CD4-positive, alpha-beta T cell treated with Interleukin-12 subunit alpha and Interleukin-12 subunit beta, for 1 hour (primary cell): ENCODE measurements at regions not wholly inside any gene's neighbourhood (a gene's known extent, or its start where the extent isn't known, plus 50 kb on each side); places are given as distances from the start of the nearest gene placed in this dataset.
A peak's percentile ranks its signal among the peaks of the same experiment; 100 is the strongest.
"Not testable (repeated sequence)": the region's sequence is repeated elsewhere in the genome, so short reads cannot be mapped to it uniquely, and the experiment has no call there.

Source experiments
- DNase-seq: peaks from one replicate; pipeline ENCODE4 v3.0.0-alpha.2; 2020

DNA sequence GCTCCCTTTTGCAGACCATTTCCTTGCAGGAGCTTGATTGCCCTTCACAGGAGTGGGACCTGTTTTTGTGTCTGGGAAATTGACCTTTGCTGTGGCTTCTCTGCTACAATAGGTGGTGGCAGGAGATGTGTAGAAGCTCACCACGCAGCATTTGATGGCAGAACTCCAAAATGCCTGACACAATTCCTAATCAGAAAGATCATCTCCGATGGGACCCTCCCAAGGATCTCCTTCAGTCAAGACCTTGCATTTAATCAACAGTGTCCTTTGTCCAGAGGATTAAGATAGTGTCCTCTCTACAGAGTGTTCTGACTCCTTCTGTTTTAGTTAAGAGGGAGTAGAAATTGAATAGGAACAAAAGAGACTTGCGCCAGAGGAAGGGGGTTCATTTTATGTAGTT, 83.6 kb upstream of the DDHD1 start:
- no peak for DNase-seq

DNA sequence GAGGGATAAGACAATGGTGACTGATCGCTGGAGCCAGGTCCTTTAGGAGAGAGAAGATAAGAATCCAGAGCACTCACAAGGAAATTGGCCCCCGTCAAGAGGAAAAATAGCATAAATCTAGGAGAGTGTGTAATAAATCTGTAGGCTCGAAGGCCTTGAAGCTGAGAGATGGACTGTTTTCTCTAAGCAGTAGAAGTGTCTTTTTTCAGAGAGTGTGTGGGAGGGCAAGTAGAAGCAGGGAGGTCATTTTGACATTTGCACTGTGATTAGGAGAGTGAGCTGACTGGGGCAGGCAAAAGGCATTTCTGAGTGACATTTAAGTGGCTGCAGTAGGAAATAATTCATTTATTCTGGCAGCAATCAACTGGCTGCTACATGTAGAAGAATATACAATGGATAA, 78.0 kb upstream of the DDHD1 start:
- no peak for DNase-seq

DNA sequence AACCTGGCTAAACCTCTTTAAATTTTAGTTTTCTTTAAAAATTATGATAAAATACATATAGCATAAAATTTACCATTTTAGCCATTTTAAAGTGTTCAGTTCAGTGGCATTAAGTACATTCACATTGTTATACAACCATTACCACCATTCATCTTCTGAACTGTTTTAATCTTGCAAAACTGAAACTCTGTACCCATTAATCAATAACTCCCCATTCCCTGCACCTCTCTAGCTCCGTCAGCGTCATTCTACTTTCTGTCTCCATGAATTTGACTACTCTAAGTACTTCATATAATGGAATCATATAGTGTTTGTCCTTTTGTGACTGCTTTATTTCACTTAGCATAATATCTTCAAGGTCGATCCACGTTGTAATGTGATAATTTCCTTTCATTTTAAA, 75.8 kb upstream of the DDHD1 start:
- DNase-seq = no peak

DNA sequence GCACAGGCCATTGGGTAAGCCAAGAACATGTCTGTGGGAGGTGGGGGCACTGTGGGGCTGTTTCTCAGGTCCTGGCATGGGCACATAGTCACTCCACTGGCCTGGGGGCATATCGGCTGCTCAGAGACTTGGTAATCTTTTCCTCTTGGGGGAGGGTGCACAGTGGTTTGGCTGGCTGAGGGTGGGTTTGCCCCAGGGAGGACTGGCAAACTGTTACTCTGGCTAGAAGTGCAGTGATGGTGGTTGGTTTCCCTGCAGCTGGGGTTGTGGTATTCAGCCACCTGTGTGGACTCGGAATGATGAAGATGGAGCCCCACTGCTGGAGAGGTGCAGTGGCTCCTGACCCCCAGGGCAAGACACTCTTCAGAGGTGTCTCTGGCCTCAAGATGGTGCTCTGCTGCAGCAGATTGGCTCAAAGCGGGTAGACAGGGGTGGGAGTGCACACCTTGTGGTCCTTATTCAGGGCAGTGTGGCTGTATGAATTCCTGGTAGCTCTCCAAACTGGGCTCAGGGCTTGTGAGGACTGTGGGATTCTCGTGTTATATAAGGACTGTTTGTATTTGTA, 74.1 kb upstream of the DDHD1 start:
- no peak for DNase-seq

DNA sequence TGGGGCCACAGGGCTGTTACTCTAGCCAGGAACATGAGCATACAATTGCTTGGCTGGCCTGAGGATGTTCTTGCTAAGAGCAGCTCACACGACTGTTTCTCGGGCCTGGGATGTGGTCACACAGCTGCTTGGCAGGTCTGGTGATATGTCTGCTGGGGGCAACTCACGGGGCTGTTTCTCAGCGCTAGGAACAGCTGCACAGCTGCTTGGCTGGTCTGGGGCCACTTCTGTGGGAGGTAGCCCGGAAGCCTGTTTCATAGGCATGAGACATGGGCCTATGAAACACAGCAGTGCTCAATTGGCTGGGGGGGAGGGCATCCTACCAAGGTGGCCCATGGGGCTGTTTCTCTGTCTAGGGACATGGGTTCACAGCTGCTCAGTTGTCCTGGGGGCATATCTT, 73.4 kb upstream of the DDHD1 start:
- no peak for DNase-seq

DNA sequence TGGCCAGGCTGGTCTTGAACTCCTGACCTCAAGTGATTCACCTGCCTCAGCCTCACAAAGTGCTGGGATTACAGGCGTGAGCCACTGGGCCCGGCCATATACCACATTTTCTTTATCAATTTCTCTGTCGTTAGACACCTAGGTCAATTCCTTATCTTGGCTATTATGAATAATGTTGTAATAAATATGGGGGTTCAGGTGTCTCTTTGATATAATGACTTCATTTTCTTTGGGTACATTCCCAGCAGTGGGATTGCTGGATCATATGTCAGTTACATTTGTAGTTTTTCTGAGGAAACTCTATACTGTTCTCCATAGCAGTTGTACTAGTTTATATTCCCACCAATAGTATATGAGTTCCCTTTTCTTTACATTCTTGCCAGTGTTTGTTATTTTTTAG, 67.8 kb upstream of the DDHD1 start:
- DNase-seq = no peak

DNA sequence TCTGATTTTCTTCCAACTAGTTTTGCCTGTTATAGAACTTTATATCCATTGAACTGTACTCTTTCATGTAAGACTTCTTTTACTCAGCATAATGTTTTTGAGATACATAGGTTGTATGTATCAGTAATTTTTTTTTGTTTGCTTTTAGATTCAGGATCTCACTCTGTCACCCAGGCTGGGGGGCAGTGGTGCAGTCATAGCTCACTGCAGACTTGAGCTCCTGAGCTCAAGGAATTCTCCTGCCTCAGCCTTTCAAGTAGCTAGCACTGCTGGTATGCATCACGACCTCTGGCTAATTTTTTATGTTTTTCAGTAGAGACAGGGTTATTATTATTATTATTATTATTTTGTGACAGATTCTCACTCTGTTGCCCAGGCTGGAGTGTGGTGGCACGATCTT, 65.0 kb upstream of the DDHD1 start:
- DNase-seq = no peak

DNA sequence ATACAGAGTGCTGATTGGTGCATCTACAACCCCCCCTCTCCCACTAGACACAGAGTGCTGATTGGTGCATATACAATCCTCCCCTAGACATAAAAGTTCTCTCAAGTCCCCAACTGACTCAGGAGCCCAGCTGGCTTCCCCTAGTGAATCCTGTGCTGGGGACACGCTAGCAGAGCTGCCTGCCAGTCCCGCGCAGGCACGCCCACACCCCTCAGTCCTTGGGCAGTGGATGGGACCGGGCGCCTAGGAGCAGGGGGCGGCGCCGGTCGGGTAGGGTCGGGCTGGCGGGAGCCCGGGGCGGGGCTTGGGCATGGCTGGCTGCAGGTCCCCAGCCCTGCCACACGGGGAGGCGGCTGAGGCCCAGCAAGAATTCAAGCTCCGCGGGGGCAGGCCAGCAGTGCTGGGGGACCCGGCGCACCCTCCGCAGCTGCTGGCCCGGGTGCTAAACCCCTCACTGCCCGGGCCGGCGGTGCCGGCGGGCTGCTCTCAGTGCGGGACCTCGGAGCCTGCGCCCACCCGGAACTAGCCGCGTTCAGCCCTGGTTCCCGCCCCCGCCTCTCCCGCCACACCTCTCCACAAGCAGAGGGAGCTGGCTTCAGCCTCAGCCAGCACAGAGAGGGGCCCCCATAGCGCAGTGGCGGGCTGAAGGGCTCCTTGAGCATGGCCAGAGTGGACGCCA, 64.3 kb upstream of the DDHD1 start:
- DNase-seq = peak; percentile 73

DNA sequence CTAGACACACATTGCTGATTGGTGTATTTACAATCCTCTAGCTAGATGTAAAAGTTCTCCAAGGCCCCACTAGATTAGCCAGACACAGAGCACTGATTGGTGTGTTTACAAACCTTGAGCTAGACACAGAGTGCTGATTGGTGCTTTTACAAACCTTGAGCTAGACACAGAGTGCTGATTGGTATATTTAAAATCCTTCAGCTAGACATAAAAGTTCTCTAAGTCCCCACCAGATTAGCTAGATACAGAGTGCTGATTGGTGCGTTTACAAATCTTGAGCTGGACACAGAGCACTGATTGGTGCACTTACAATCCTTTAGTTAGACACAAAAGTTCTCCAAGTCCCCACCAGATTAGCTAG, 63.8 kb upstream of the DDHD1 start:
- DNase-seq = not testable (repeated sequence)

DNA sequence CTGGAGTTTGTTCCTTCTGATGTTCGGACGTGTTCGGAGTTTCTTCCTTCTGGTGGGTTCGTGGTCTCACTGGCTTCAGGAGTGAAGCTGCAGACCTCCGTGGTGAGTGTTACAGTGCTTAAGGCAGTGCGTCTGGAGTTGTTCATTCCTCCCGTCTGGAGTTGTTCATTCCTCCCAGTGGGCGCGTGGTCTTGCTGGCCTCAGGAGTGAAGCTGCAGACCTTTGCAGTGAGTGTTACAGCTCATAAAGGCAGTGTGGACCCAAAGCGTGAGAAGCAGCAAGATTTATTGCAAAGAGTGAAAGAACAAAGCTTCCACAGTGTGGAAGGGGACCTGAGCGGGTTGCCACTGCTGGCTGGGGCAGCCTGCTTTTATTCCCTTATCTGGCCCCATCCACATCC, 63.4 kb upstream of the DDHD1 start:
- DNase-seq = not testable (repeated sequence)

DNA sequence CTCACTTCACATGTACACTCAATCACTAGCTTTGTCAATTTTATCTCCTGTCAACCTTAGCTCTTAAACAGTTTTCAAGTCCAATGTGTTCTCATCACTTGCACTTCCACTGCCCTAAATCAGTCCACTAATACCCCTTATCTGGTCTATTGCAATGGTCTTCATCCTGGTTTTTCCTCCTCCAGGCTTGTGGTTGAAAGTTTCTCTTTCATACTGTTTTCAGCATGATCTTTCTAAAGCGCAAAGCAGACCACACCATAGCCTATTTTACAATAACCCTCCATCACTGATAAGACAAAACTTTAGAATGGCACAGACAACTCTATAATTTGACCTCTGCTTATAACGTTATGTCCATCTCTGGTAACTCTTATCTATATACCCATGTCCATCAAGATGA, 62.0 kb upstream of the DDHD1 start:
- DNase-seq = no peak

DNA sequence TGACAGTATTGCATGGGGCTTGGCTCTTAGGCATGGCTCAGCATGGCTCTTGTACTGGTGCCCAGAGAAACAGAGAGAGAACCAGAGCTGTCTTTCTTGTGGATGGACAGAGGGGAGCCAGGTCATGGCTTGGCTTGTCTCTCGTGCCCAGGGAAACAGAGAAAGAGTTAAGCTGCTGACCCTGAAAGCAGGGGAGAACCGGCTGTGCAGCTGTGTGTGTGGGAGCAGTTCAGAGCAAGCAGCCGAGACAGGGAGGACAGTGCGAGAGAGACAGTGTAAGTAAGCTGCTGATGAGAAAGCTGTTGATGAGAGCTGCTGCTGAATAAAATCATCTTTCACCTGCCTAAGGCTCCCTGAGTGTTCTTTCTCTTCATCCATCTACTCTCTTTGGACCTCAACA, 61.3 kb upstream of the DDHD1 start:
- no peak for DNase-seq

DNA sequence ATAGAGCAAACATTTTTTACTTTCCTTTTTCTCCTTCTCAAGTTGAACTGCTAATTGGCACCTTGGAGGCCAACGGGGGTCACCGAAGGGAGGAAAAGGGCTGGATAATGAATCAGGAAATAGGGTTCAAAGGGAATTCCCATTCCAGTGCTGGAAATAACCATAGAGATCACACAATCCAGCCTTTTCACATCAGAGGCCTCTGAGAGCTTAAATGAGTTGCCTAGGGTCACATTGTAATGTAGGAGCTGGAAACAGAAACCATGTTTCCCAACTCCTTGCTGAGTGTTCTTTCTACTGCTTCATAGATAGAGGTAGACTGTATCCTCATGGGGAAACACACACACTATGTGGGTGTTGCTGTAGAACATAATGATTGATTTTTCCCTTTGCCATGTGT, 60.6 kb upstream of the DDHD1 start:
- no peak for DNase-seq

DNA sequence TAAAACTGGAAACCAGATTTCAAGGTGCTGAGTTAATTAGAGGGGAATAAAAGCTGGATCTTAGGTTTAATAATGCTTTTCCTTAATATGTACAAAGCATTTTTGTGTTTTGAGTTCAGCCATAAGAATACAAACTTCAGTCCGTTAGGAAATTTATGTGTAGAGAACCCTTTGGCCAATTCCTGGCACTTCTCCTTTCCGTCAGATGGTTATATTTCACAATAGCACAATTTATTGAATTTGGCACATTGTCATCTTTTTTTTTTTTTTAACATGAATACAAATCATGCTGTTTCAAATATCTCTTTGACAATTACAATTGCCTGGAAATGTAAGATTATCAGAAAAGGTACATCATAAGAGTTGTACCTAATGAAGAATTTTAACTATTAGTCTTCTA, 56.2 kb upstream of the DDHD1 start:
- DNase-seq = no peak
